Neural progenitor cell (in vitro differentiated cells): ENCODE measurements at regions not wholly inside any gene's neighbourhood (a gene's known extent, or its start where the extent isn't known, plus 50 kb on each side); places are given as distances from the start of the nearest gene placed in this dataset.

ENCODE experiments used
- EZH2 ChIP-seq: fragments of 200-600 bp; sonication (generic); IDR thresholded peaks from 2 replicates; pipeline ENCODE4 v1.6.1; 2017; ENCODE audit warnings: antibody characterized with exemption, mild to moderate bottlenecking, moderate library complexity
- EZH2phosphoT487 ChIP-seq: fragments of 200-600 bp; sonication (generic); IDR thresholded peaks from 2 replicates; pipeline ENCODE4 v1.6.1; 2017; ENCODE audit warnings: antibody characterized with exemption
- TF ChIP-seq, protein P1 (sequence below): fragments of 200-600 bp; sonication (generic); IDR thresholded peaks from 2 replicates; pipeline ENCODE4 v1.5.1; 2017; ENCODE audit warnings: antibody characterized with exemption, mild to moderate bottlenecking

DNA sequence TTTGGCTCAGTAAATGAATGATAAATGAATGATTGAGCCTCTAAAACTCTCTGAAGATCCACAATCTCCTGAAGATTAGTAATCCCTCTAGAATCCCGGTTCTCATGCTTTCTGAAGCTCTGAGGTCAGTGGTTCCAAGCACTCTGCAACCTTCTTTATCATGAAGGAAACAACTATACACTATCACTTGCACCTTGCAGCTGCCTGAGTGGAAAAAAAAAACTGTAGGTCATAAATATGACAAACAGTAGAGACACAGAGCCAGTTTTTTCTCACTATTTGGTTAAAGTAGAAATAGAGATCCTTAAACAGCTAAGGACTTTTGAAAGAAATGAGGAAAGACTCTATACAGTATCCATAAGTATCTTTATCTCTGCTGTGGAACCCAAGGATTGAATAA, 122.0 kb upstream of the CRBN start:
- TF ChIP-seq, protein P1, sequence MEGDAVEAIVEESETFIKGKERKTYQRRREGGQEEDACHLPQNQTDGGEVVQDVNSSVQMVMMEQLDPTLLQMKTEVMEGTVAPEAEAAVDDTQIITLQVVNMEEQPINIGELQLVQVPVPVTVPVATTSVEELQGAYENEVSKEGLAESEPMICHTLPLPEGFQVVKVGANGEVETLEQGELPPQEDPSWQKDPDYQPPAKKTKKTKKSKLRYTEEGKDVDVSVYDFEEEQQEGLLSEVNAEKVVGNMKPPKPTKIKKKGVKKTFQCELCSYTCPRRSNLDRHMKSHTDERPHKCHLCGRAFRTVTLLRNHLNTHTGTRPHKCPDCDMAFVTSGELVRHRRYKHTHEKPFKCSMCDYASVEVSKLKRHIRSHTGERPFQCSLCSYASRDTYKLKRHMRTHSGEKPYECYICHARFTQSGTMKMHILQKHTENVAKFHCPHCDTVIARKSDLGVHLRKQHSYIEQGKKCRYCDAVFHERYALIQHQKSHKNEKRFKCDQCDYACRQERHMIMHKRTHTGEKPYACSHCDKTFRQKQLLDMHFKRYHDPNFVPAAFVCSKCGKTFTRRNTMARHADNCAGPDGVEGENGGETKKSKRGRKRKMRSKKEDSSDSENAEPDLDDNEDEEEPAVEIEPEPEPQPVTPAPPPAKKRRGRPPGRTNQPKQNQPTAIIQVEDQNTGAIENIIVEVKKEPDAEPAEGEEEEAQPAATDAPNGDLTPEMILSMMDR = no peak
- TF ChIP-seq EZH2 (no peak), EZH2phosphoT487 (no peak)
